GDM1 (cell line): ENCODE measurements at regions not wholly inside any gene's neighbourhood (a gene's known extent, or its start where the extent isn't known, plus 50 kb on each side); places are given as distances from the start of the nearest gene placed in this dataset.
"Not testable (repeated sequence)": the region's sequence is repeated elsewhere in the genome, so short reads cannot be mapped to it uniquely, and the experiment has no call there.

Source experiments
- DNase-seq: peaks from one replicate; lab custom pipeline; 2025; lab: John Stamatoyannopoulos, UW

DNA sequence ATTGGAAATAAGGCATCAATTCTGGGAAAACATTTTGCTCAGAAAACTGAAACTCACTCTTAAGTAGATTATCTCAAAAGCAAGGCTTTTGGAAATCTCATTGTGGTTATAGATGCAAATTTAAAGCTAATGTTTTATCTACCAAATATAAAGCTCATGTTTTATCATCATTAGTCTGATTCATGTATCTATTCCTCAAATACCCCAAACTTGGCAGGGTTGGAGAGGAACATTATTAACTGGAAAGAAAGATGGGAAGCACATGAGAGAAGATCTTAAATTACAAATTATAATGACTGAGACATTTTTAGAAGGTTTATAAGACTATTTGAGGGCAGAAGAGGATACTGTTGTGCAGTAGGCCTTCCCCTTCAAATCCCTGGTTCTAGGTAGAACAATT, 137.3 kb upstream of the TGFBR2 start:
- no peak for DNase-seq

DNA sequence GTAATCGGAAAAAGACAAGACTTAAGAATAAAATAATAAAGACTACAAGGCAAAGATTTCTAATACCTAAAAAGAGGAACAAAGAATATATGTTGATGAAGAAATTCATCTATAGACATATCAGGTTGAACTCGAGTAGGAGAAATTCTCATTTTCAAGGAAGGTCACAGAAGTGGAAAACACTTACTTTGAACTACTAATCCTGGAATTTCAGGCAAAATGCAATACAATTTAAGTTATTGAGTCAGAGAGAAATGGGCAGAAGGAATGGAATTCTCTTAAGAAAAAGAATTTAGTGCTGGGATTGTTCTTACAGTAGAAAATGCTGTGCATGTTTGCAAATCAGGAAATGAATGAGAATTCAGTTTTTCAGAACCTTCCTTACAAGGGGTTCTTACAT, 135.9 kb upstream of the TGFBR2 start:
- no peak for DNase-seq

DNA sequence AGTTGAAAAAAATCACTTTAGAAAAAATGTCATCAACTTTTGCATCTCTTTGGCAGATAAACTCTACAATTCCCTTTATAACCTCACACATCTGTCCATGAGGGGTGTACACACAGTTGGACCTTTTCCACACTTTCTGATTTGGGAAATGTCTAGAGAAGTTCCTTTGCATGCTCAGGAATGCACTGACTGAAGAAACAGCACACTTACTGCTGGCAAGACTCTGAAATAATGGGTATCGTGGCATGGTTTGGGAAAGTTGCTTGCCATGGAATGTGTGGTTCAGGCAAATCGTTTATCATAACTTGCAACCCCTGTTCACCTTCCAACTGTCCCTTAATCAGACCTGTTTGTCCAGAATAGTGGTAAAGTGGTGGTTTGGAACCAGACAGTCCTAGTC, 135.3 kb upstream of the TGFBR2 start:
- no peak for DNase-seq

DNA sequence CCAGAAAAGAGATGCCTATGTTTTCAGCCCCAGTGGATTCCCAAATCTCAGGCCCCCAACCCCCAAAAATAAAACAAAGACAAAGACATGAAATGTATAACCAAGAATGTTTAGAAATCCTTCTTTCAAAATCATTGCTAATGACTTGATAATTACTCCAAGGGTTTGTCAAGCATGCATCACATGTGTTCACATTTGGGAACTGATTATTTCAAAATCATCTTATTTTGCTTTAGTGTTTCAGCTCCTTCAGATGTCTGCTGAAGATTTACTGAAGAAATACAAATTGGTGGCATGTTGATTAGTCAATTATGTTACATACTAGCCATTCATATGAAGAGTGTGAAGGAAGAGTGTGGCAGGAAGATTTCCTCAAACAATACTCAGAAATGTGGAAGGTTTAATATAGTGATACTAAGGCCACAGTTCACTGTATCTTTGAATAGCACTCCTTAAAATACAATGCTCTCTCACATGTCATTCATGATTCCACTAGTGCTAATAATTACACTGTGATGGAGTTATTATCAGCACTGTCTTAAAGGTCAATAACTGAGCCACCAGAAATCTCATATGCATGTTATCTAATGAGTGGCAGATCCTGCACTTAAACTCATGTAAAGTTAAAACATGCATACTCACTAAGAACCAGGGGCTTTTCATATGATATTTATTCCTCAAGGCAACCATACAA, 134.5 kb upstream of the TGFBR2 start:
- DNase-seq = no peak

DNA sequence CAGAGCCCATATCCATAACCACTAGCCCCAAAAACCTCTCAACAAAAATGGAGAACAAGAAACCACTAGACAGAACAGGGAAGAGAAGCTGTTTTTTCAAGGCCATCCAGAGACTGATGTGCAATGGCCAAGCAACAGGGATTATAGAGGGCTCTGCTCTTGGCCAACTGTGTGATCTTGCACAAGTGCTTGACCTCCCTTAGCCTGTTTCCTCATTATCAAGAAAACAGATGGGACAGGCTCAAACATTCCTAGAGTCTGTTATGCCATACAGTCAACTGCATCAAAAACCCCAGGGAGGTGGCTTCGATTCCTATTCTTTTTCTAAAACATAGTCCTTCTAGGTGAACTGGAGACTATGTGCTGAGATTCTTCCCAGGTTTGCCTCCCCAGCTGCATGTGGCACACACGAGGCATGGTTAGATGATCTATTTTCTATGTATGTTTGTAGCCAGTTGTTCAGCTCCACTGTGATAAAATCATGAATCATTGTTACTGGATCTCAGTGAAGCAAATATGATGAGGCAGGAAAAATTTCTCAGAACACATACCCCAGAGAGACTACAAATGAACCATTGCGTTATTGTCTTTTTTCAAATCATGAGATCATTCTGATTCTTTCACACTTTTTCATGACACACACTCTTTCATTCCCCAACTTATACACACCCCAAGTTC, 132.9 kb upstream of the TGFBR2 start:
- DNase-seq = no peak

DNA sequence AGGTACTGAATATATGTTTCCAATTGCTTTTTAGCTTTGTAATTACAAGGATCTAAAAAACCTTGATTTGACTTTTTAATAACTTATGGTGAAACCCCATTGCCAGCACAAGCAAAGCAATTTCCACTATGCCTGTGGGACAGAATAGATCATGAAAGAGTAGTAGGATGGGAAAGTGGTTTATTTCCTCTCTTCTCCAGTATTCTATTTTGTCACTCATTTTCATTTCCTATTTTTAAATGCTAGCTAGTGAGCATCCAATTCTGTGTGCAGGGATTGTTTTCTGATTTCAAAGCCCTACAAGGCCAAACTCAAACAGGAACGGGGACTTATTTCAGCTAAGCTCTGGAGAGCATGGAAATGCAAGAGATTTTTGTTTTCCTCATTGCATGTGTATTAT, 132.0 kb upstream of the TGFBR2 start:
- DNase-seq = no peak

DNA sequence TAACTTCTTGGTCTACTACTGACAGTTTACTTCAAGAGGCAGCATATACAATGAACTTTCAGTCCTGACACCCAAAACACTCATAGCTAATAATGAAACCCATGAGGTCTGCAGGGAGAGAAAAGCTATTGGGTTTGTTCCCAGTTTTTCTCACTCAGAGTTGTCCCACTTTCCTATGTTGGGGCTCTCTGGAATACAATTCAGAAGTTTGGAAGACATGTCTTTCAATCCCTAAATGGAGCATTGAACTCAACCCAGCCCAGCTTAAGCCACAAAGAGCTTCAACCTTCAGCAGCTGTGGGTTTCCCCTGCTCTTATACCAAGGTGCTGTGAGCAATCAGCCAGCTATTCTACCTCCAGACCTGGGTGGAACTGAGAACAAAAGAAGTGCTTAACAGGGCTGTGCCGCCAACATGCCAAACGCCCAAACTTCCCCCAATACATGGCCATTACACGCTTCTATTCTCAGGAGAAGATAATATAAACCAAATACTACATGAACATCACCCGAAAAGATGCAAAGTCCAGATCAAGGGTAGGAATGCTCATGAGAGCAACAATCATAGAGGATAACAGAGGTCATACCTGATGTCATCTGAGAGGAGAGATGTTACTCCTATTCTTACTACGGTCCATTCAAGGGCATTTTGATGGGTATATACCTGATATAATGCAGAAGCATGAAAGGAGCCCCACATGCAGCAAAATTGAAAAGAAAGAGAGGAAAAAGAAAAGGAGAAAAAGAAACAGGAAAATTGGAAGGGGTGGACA, 131.2 kb upstream of the TGFBR2 start:
- no peak for DNase-seq

DNA sequence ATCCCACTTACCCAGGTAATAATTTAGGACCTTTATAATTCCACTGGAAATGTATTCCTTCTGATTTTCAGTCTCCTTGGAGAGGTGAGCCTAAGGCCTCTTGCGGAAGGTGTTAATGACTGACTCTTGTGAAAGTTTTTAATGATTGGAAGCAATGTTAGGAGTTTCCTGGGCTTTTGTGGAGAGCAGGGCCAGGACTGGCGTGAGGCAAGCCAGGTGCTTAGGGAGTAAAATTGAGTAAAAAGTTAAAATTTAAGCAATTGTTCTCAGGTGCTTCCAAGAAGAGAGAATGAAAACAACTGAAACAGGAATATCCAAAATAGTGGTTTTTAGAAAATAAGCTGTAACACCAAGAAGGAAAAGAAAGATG, 130.6 kb upstream of the TGFBR2 start:
- no peak for DNase-seq

DNA sequence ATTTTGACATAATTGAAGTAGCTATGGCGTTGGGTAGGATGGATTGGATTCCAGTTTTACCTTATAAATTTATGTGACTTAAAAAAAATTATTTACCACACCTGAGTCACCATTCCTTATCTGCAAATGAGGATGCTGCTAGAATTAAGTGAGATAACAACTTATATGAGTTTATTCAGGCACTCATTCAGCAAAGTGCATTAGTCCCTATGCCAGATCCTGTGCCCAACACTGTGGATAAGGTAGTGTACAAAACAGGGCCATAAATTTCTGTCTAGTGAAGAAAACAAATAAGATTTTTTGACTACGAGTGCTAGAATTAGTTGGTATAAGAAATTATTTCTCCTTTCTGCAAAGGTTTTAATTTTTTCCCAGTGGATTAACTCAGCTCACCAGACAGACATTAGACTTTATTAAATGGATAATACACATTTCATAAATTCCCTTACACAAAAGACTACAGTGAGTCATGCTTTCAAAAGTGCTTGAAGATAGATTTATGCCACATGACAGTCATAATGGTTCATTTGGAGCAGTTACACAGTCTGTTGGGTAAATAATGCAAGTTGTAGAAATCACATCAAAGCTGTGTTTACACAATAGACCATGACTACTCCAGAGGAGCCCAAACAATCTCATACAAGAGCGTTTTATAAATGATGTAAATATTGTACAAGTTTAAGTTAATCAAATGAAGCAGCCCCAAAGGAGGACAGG, 129.9 kb upstream of the TGFBR2 start:
- no peak for DNase-seq

DNA sequence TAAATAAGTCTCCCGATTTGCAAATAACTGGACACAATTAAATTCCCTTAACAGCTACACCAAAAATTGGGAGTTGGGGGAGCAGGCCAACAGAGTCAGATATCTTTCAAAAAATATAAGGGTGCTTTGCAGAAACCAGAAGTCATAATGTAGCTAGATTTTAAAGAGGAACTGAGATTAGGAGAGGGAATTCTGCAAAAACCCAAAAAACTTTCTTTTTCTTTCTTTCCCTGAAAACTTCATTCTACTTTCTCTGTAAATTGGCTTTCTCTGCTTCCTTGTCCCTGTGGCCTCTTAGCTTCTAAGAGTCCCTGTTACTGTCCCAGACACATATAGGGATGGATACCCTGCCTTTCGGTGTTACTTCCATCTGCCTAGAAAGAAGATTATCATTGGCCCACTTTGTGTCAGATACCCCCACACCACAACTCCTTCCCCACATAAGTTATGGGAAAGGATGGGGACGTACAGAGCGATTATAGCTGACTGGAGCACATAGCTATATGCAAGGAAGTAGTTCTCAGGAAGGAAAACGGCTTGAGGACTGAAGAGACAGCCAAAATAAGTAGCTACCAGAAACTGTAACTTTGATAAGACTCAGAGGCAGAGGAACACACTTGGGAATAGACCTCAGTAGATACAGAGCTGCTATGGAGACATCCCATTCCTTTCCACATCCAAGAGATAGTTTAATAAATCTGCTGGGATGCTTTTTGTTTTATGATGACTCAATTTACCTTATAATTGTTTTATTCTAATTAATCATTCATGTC, 129.1 kb upstream of the TGFBR2 start:
- no peak for DNase-seq

DNA sequence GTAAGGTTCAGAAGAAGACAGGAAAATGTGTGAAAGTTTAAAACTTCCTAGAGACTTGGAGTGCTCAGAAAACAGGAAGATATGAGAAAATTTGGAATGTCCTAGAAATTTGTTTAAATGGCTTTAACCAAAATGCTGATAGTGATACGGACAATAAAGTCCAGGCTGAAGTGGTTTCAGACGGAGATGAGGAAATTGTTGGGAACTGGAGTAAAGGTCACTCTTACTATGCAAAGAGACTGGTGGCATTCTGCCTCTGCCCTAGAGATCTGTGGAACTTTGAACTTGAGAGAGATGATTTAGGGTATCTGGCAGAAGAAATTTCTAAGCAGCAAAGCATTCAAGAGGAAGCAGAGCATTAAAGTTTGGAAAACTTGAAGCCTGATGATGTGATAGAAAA, 126.7 kb upstream of the TGFBR2 start:
- DNase-seq = not testable (repeated sequence)

DNA sequence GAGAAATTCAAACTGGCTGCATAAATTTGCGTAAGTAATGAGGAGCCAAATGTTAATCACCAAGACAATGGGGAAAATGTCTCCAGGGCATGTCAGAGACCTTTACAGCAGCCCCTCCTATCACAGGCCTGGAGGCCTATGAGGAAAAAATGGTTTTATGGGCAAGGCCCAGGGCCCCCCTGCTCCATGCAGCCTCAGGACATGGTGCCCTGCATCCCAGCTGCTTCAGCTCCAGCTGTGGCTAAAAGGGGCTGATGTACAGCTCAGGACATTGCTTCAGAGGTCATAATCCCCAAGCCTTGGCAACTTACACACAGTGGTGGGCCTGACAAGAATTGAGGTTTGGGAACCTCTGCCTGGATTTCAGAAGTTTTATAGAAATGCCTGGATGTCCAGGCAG, 126.2 kb upstream of the TGFBR2 start:
- DNase-seq = not testable (repeated sequence)

DNA sequence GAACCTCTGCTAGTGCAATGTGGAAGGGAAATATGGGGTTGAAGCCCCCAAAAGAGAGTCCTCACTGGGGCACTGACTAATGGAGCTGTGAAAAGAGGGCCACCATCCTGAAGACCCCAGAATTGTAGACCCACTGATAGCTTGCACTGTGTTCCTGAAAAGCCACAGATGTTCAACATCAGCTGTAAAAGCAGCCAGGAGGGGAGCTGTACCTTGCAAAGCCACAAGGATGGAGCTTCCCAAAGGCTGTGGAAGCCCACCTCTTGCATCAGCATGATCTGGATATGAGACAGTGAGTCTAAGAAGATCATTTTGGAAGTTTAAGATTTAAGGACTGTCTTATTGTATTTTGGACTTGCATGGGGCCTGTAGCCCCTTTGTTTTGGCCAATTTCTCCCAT, 125.8 kb upstream of the TGFBR2 start:
- no peak for DNase-seq

DNA sequence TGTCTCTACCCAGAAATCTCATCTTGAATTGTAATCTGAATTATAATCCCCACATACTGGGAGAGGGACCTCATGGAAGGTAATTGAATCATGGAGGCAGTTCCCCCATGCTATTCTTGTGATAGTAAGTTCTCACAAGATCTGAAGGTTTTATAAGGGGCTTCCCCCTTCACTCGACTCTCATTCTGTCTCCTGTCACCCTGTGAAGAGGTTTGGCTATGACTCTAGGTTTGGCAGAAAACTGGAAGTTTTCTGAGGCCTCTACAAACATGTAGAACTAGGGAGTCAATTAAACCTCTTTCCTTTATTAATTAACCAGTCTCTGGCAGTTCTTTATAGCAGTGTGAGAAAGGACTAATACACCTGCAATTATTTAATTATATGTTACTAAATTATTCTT, 125.2 kb upstream of the TGFBR2 start:
- no peak for DNase-seq

DNA sequence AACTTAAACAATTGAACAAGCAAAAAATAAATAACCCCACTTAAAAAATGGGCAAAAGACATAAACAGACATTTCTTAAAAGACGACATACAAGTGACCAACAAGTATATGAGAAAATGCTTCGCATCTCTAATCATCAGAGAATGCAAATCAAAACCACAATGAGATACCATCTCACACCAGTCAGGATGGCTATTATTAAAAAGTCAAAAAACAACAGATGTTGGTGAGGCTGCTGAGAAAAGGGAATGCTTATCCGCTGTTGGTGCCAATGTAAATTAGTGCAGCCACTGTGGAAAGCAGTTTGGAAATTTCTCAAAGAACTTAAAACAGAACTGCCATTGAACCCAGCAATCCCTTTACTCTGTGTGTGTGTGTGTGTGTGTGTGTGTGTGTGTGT, 122.2 kb upstream of the TGFBR2 start:
- DNase-seq = not testable (repeated sequence)

DNA sequence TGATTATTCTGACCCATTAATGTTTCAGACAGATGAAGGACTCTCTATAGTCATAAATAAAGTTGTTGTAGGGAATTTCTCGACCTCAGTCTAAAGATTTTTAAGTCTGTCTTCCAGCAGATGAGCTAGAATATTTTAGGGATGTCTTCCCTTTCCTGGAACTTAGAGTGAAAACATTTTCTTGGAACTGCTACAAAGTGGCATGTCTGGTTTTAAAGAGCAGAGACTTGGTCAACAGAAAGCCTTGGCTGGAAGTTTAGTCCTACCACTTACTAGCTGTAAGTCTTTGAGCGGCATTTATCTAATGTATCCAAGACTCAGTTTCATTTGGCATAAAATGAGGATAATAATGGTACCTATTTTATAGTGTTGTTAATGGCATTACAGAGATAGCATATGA, 120.0 kb upstream of the TGFBR2 start:
- no peak for DNase-seq

DNA sequence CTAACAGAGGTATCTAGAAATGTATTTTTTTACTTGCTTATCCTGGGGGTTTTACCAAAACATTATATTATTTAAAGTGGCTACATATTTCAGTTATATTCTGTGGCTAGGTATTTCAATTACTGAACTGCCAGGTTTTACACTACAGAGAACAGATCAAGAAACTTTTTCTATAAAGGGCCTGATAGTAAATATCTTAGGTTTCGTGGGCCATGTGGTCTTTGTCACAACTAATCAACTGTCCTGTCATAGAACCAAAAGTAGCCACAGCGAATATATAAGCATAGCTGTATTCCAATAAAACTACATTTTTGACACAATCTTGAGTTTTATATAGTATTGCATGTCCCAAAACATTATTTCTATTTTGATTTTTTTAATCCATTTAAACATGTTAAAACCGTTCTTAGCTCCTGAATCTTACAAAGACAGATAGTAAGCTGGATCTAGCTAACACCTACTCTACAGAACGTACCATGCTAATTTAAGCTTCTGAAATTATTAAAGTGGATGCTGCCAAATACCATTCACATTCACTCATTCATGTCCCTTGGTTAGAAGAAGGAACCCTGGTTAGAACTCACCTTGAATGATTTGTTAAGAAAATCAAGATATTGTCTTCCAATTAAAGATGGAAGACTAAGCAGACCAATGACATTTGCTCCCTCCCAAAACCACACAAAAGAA, 118.2 kb upstream of the TGFBR2 start:
- DNase-seq = no peak

DNA sequence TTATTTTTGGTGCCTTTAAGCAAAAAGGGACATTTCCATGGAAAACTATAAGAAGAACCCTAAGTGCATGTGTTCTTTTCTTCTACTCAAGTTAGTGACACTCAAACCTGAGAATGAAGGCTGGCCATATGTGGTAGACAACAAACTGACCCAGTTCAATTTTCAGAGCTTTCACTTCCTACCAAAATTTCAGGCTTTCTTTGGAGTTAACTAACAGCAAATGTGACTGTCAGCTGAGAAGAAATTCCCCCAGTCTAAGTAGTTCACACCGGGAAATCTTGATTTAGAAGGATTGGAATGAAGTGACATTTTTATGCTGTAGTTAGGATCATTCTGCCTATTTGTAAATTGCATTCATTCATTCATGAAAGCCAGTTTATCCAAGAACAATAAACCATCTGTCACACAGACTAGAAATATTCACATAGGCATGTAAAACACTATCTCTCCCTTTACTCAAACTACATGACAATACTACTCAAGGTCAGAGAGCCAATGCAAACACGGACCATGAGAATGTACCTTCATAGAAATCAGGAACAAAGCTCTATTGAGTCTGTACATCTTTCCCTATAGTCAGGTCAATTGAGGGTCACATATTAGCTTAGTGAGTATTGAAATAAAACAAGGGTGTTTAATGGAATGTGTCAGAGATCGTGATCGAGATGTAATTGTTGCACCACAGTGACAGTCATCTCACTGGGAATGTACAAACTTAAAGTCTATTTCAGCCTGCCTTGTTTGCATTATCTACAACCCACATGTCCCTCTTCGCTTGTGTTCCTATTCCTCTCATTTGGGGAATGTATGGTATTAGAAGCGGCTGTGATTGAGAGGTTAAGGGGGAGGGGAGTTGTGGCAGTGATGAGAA, 113.8 kb upstream of the TGFBR2 start:
- DNase-seq = no peak

DNA sequence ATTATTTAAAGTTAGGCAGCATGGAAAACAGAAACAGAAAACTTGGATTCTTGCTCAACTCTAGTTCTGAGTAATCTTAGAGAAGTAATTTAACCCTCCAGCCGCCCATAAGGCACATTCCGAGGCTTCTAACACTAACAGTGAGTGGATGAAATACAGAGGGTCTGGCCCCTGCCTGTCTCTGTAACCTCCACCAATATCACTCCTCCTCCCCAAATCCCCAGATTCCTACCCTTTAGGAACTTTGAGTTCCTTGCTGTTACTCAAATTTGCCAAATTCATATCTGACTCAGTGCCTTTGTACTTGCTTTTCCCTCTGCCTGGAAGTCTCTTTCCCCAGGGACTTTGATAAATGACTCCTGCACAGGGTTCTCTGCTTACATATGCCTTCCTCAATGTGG, 112.5 kb upstream of the TGFBR2 start:
- DNase-seq = no peak
